LNCAP (cell line): ENCODE measurements at regions not wholly inside any gene's neighbourhood (a gene's known extent, or its start where the extent isn't known, plus 50 kb on each side); places are given as distances from the start of the nearest gene placed in this dataset.

Source experiments
- CTCF ChIP-seq: fragments of 450-650 bp; IDR thresholded peaks from 2 replicates; pipeline ENCODE4 v1.5.1; 2017; ENCODE audit warnings: mild to moderate bottlenecking

GRCh38 chr3:13214847-13215472, 141.7 kb upstream of the IQSEC1 start:
- TF ChIP-seq CTCF: no peak

- no peak for TF ChIP-seq CTCF
Observed at GRCh38 chr3:13213911-13214846, 140.9 kb upstream of the IQSEC1 start.

GRCh38 chr3:13213490-13213889, 140.3 kb upstream of the IQSEC1 start:
- no peak for TF ChIP-seq CTCF

GRCh38 chr3:13211605-13212210, 138.5 kb upstream of the IQSEC1 start:
- no peak for TF ChIP-seq CTCF

- TF ChIP-seq CTCF: no peak
Observed at GRCh38 chr3:13210221-13210975, 137.2 kb upstream of the IQSEC1 start.

GRCh38 chr3:13209634-13209997, 136.4 kb upstream of the IQSEC1 start:
- TF ChIP-seq CTCF: no peak
